HUES6 (cell line): ENCODE measurements at regions not wholly inside any gene's neighbourhood (a gene's known extent, or its start where the extent isn't known, plus 50 kb on each side); places are given as distances from the start of the nearest gene placed in this dataset.
"Not testable (repeated sequence)": the region's sequence is repeated elsewhere in the genome, so short reads cannot be mapped to it uniquely, and the experiment has no call there.

Experiments used
- H3K27ac ChIP-seq: 2 replicates; pipeline ENCODE4 v1.7.0; 2013; ENCODE audit warnings: low read depth, mild to moderate bottlenecking, low read length, inconsistent platforms
- H3K27me3 ChIP-seq: 2 replicates; pipeline ENCODE4 v1.6.1; 2013; ENCODE audit warnings: low read length; ENCODE audit not compliant: control insufficient read depth, insufficient read depth
- H3K36me3 ChIP-seq: 2 replicates; pipeline ENCODE4 v1.6.1; 2013; ENCODE audit warnings: low read length; ENCODE audit not compliant: control insufficient read depth, insufficient read depth
- H3K4me1 ChIP-seq: 2 replicates; pipeline ENCODE4 v1.6.1; 2013; ENCODE audit warnings: low read length; ENCODE audit not compliant: control insufficient read depth, insufficient read depth
- H3K4me3 ChIP-seq: 2 replicates; pipeline ENCODE4 v1.5.1; 2013; ENCODE audit warnings: low read depth, low read length
- H3K9ac ChIP-seq: one replicate; pipeline ENCODE4 v1.6.1; 2013; ENCODE audit warnings: mild to moderate bottlenecking, low read length
- H3K9me3 ChIP-seq: 2 replicates; pipeline ENCODE4 v1.6.1; 2013; ENCODE audit warnings: low read depth, low read length; ENCODE audit not compliant: control insufficient read depth, insufficient read depth

- H3K27me3 ChIP-seq: no peaks in the 10 kb centered on the region
- no peaks in the 10 kb centered on the region for H3K4me1 ChIP-seq
- H3K4me3 ChIP-seq: no peak overlapping the region
- peaks cover 29% of the 10 kb centered on the region for H3K9me3 ChIP-seq
- H3K36me3 ChIP-seq: no peaks in the 10 kb centered on the region
- H3K27ac ChIP-seq: no peak overlapping the region
- no peak overlapping the region for H3K9ac ChIP-seq
Measured at GRCh38 chr2:7527165-7527722, 610.0 kb downstream of the RNF144A start.

- peaks cover 31% of the 10 kb centered on the region for H3K9me3 ChIP-seq
- H3K4me3 ChIP-seq: no peak overlapping the region
- H3K9ac ChIP-seq: no peak overlapping the region
- H3K27me3 ChIP-seq: no peaks in the 10 kb centered on the region
- H3K36me3 ChIP-seq: no peaks in the 10 kb centered on the region
- no peaks in the 10 kb centered on the region for H3K4me1 ChIP-seq
- no peak overlapping the region for H3K27ac ChIP-seq
Measured at GRCh38 chr2:7530001-7530400, 612.8 kb downstream of the RNF144A start.

GRCh38 chr2:7539077-7539476, 621.9 kb downstream of the RNF144A start:
- Histone ChIP-seq H3K9ac (no peak overlapping the region), H3K9me3 (peaks cover 12% of the 10 kb centered on the region), H3K27ac (no peak overlapping the region), H3K27me3 (no peaks in the 10 kb centered on the region), H3K36me3 (no peaks in the 10 kb centered on the region), H3K4me1 (no peaks in the 10 kb centered on the region), H3K4me3 (no peak overlapping the region)

GRCh38 chr2:7539760-7540159, 622.5 kb downstream of the RNF144A start:
- no peaks in the 10 kb centered on the region for H3K27me3 ChIP-seq
- no peaks in the 10 kb centered on the region for H3K4me1 ChIP-seq
- peaks cover 12% of the 10 kb centered on the region for H3K9me3 ChIP-seq
- H3K4me3 ChIP-seq: no peak overlapping the region
- no peaks in the 10 kb centered on the region for H3K36me3 ChIP-seq
- no peak overlapping the region for H3K27ac ChIP-seq
- no peak overlapping the region for H3K9ac ChIP-seq

GRCh38 chr2:7552825-7553570, 635.8 kb downstream of the RNF144A start:
- no peaks in the 10 kb centered on the region for H3K4me1 ChIP-seq
- H3K36me3 ChIP-seq: no peaks in the 10 kb centered on the region
- no peaks in the 10 kb centered on the region for H3K9me3 ChIP-seq
- no peak overlapping the region for H3K9ac ChIP-seq
- H3K27ac ChIP-seq: no peak overlapping the region
- no peaks in the 10 kb centered on the region for H3K27me3 ChIP-seq
- no peak overlapping the region for H3K4me3 ChIP-seq

- Histone ChIP-seq H3K4me3 (no peak overlapping the region), H3K9ac (no peak overlapping the region), H3K9me3 (no peaks in the 10 kb centered on the region), H3K27ac (no peak overlapping the region), H3K4me1 (no peaks in the 10 kb centered on the region), H3K36me3 (no peaks in the 10 kb centered on the region), H3K27me3 (no peaks in the 10 kb centered on the region)
Measured at GRCh38 chr2:7555260-7555659, 638.0 kb downstream of the RNF144A start.

- Histone ChIP-seq H3K9me3 (no peaks in the 10 kb centered on the region), H3K9ac (no peak overlapping the region), H3K4me1 (no peaks in the 10 kb centered on the region), H3K27ac (no peak overlapping the region), H3K27me3 (no peaks in the 10 kb centered on the region), H3K36me3 (no peaks in the 10 kb centered on the region), H3K4me3 (no peak overlapping the region)
Measured at GRCh38 chr2:7557376-7557775, 640.2 kb downstream of the RNF144A start.

GRCh38 chr2:7559791-7560190, 642.6 kb downstream of the RNF144A start:
- no peaks in the 10 kb centered on the region for H3K9me3 ChIP-seq
- no peak overlapping the region for H3K4me3 ChIP-seq

GRCh38 chr2:7566382-7566881, 649.2 kb downstream of the RNF144A start:
- H3K27ac ChIP-seq: no peak overlapping the region
- H3K36me3 ChIP-seq: no peaks in the 10 kb centered on the region
- no peaks in the 10 kb centered on the region for H3K4me1 ChIP-seq
- no peak overlapping the region for H3K4me3 ChIP-seq
- H3K9me3 ChIP-seq: peaks cover 3% of the 10 kb centered on the region; the same call in 1 of the 2 replicates
- H3K27me3 ChIP-seq: no peaks in the 10 kb centered on the region
- H3K9ac ChIP-seq: no peak overlapping the region

More at GRCh38 chr2:7559791-7560190, 642.6 kb downstream of the RNF144A start:
- no peak overlapping the region for H3K27ac ChIP-seq
- no peaks in the 10 kb centered on the region for H3K27me3 ChIP-seq
- H3K9ac ChIP-seq: no peak overlapping the region
- no peaks in the 10 kb centered on the region for H3K36me3 ChIP-seq
- no peaks in the 10 kb centered on the region for H3K4me1 ChIP-seq

GRCh38 chr2:7567116-7567515, 649.9 kb downstream of the RNF144A start:
- not testable (repeated sequence) for H3K27me3 ChIP-seq, H3K9ac ChIP-seq, H3K27ac ChIP-seq, H3K4me3 ChIP-seq, H3K9me3 ChIP-seq, H3K36me3 ChIP-seq, H3K4me1 ChIP-seq

GRCh38 chr2:7567646-7568045, 650.4 kb downstream of the RNF144A start:
- Histone ChIP-seq H3K9me3 (peaks cover 3% of the 10 kb centered on the region; the same call in 1 of the 2 replicates), H3K4me1 (no peaks in the 10 kb centered on the region), H3K9ac (no peak overlapping the region), H3K36me3 (no peaks in the 10 kb centered on the region), H3K4me3 (no peak overlapping the region), H3K27me3 (no peaks in the 10 kb centered on the region), H3K27ac (no peak overlapping the region)
